PC-9 (cell line): ENCODE measurements at regions not wholly inside any gene's neighbourhood (a gene's known extent, or its start where the extent isn't known, plus 50 kb on each side); places are given as distances from the start of the nearest gene placed in this dataset.
"Not testable (repeated sequence)": the region's sequence is repeated elsewhere in the genome, so short reads cannot be mapped to it uniquely, and the experiment has no call there.

ENCODE experiments used
- BruUV-seq: library from RNA; stranded (reverse); fragments of 400-500 nt; replicated peaks from 2 replicates; lab custom pipeline; 2021; lab: Mats Ljungman, UMichigan
- CTCF ChIA-PET: fragments of 300-600 bp; sonication (Branson Sonifier 250); formaldehyde crosslinking; loops from one replicate; lab custom pipeline; 2022; ENCODE audit warnings: antibody characterized with exemption; lab: Charles Lee
- POLR2A ChIA-PET: fragments of 300-600 bp; sonication (Branson Sonifier 250); formaldehyde crosslinking; loops from one replicate; lab custom pipeline; 2022; ENCODE audit warnings: antibody characterized with exemption; ENCODE audit not compliant: unreplicated experiment; lab: Charles Lee
- DNase-seq, 2 experiments: peaks; one replicate each; pipeline versions ENCODE4 v3.0.0 to v3.0.0-alpha.2; 2015 to 2022; ENCODE audit warnings: mixed read lengths in 1 of 2
- H2AFZ ChIP-seq: fragments of 200-600 bp; sonication (generic); 2 replicates; pipeline ENCODE4 v1.8.1; 2017; ENCODE audit warnings: antibody characterized with exemption
- H3F3A ChIP-seq: fragments of 200-600 bp; sonication (generic); 2 replicates; pipeline ENCODE4 v1.8.1; 2017; ENCODE audit warnings: antibody characterized with exemption, mild to moderate bottlenecking, low read depth; ENCODE audit not compliant: insufficient read depth
- H3K27ac ChIP-seq: fragments of 200-600 bp; sonication (generic); 2 replicates; pipeline ENCODE4 v1.6.1; 2016; ENCODE audit warnings: mixed run types
- H3K27me3 ChIP-seq: fragments of 200-600 bp; sonication (generic); 2 replicates; pipeline ENCODE4 v1.6.1; 2016; ENCODE audit warnings: low read depth, mixed run types; ENCODE audit not compliant: insufficient read depth
- H3K36me3 ChIP-seq: fragments of 200-600 bp; sonication (generic); 2 replicates; pipeline ENCODE4 v1.6.1; 2016; ENCODE audit warnings: low read depth, mixed run types
- H3K4me1 ChIP-seq: fragments of 200-600 bp; sonication (generic); replicated peaks from 2 replicates; pipeline ENCODE4 v1.6.1; 2016; ENCODE audit warnings: mixed run types; ENCODE audit not compliant: insufficient read depth
- H3K4me2 ChIP-seq: fragments of 200-600 bp; sonication (generic); 2 replicates; pipeline ENCODE4 v1.6.1; 2017; ENCODE audit warnings: mixed run types
- H3K4me3 ChIP-seq: fragments of 200-600 bp; sonication (generic); 2 replicates; pipeline ENCODE4 v1.6.1; 2016; ENCODE audit warnings: mixed run types
- H3K79me2 ChIP-seq: fragments of 200-600 bp; sonication (generic); 2 replicates; pipeline ENCODE4 v1.6.1; 2017; ENCODE audit warnings: low read depth, mixed run types
- H3K9me2 ChIP-seq: fragments of 200-600 bp; sonication (generic); 2 replicates; pipeline ENCODE4 v1.8.1; 2017; ENCODE audit warnings: mild to moderate bottlenecking; ENCODE audit not compliant: insufficient read depth
- H3K9me3 ChIP-seq: fragments of 200-600 bp; sonication (generic); 2 replicates; pipeline ENCODE4 v1.8.1; 2016; ENCODE audit warnings: low read depth; ENCODE audit not compliant: insufficient read depth
- H4K20me1 ChIP-seq: fragments of 200-600 bp; sonication (generic); 2 replicates; pipeline ENCODE4 v1.8.1; 2017; ENCODE audit not compliant: insufficient read depth
- CTCF ChIP-seq: fragments of 200-600 bp; sonication (generic); conservative IDR thresholded peaks from 2 replicates; pipeline ENCODE4 v1.6.1; 2017; ENCODE audit warnings: mixed run types, antibody characterized with exemption, mild to moderate bottlenecking, moderate library complexity
- EZH2 ChIP-seq: fragments of 200-600 bp; sonication (generic); IDR thresholded peaks from 2 replicates; pipeline ENCODE4 v1.8.0; 2017; ENCODE audit warnings: antibody characterized with exemption, low read depth
- intact Hi-C: fragments of 100-400 bp; cut with micrococcal nuclease; formaldehyde crosslinking; loops from one replicate; pipeline ENCODE4 v1.10.0; 2022; ENCODE audit not compliant: unreplicated experiment

GRCh38 chr6:137806914-137807682 lies 60.0 kb upstream of the TNFAIP3 start:
- Histone ChIP-seq H3K27ac (peak overlapping the region; percentile 79), H2AFZ (no peak overlapping the region; the same call in 1 of the 2 replicates)

GRCh38 chr6:137808191-137808590 lies 58.9 kb upstream of the TNFAIP3 start:
- no peaks in the 10 kb centered on the region for H3K79me2 ChIP-seq
- peak overlapping the region; percentile 14; the same call in 1 of the 2 replicates for H2AFZ ChIP-seq
- no peaks in the 10 kb centered on the region for H3K9me2 ChIP-seq
- peak in 1 of 2 experiments; percentile 93 for DNase-seq
- BruUV-seq: no TSS peak
- H3K27ac ChIP-seq: peak overlapping the region; percentile 79
- TF ChIP-seq EZH2 (no peak), CTCF (no peak)
- H4K20me1 ChIP-seq: no peaks in the 10 kb centered on the region
- CTCF ChIA-PET: no interaction called here
- POLR2A ChIA-PET: interaction anchor here (0.6 to 0.7 kb wide), 3 partner anchors 22 to 885 kb away, joined by 8 to 12 read pairs (median 8); no protein-coding TSS in a partner anchor
- H3K4me3 ChIP-seq: no peak overlapping the region
- H3K4me2 ChIP-seq: peak overlapping the region; percentile 24
- H3K27me3 ChIP-seq: no peaks in the 10 kb centered on the region
- H3F3A ChIP-seq: peaks cover 18% of the 10 kb centered on the region
- no peaks in the 10 kb centered on the region for H3K9me3 ChIP-seq
- H3K4me1 ChIP-seq: peaks cover 44% of the 10 kb centered on the region
- intact Hi-C loops: loop anchor here (2.0 to 5.0 kb wide), 2 partner anchors 59 to 81 kb away; partner anchors contain the start of gene TNFAIP3
- H3K36me3 ChIP-seq: no peaks in the 10 kb centered on the region

More at GRCh38 chr6:137806914-137807682, 60.0 kb upstream of the TNFAIP3 start:
- BruUV-seq: no TSS peak
- no peaks in the 10 kb centered on the region for H3K27me3 ChIP-seq
- no peak for TF ChIP-seq EZH2
- no peak for TF ChIP-seq CTCF
- intact Hi-C loops: loop anchor here (5.0 kb wide), 1 partner anchor 80 kb away; no protein-coding TSS in a partner anchor
- H3K9me2 ChIP-seq: no peaks in the 10 kb centered on the region
- no peak for DNase-seq
- POLR2A ChIA-PET: interaction anchor here (0.7 kb wide), 1 partner anchor 12 kb away, joined by 3 read pairs; no protein-coding TSS in a partner anchor
- H3K9me3 ChIP-seq: no peaks in the 10 kb centered on the region
- no peak overlapping the region for H3K4me3 ChIP-seq
- no peaks in the 10 kb centered on the region for H4K20me1 ChIP-seq
- H3K4me1 ChIP-seq: peaks cover 43% of the 10 kb centered on the region
- no peak overlapping the region for H3K4me2 ChIP-seq
- H3F3A ChIP-seq: peaks cover 18% of the 10 kb centered on the region
- H3K79me2 ChIP-seq: no peaks in the 10 kb centered on the region
- CTCF ChIA-PET: no interaction called here
- H3K36me3 ChIP-seq: no peaks in the 10 kb centered on the region

GRCh38 chr6:137808836-137809315 lies 58.2 kb upstream of the TNFAIP3 start:
- POLR2A ChIA-PET: interaction anchor here (0.6 kb wide), 1 partner anchor 278 kb away, joined by 4 read pairs; no protein-coding TSS in a partner anchor
- Histone ChIP-seq H3K79me2 (no peaks in the 10 kb centered on the region), H3F3A (peaks cover 18% of the 10 kb centered on the region), H3K27me3 (no peaks in the 10 kb centered on the region), H2AFZ (peak overlapping the region; percentile 46; the same call in 1 of the 2 replicates), H3K4me2 (peak overlapping the region; percentile 24), H3K4me1 (peaks cover 44% of the 10 kb centered on the region), H3K27ac (peak overlapping the region; percentile 79), H4K20me1 (no peaks in the 10 kb centered on the region), H3K4me3 (no peak overlapping the region), H3K9me2 (no peaks in the 10 kb centered on the region), H3K9me3 (no peaks in the 10 kb centered on the region), H3K36me3 (no peaks in the 10 kb centered on the region)
- intact Hi-C loops: loop anchor here (2.0 to 5.0 kb wide), 2 partner anchors 58 to 82 kb away; partner anchors contain the start of gene TNFAIP3
- no TSS peak for BruUV-seq
- CTCF ChIA-PET: no interaction called here
- DNase-seq: no peak
- TF ChIP-seq EZH2: no peak
- no peak for TF ChIP-seq CTCF

GRCh38 chr6:137809895-137810553 lies 57.0 kb upstream of the TNFAIP3 start:
- H3K4me2 ChIP-seq, H3K79me2 ChIP-seq, H3K4me3 ChIP-seq, H3K27me3 ChIP-seq, H3K36me3 ChIP-seq, H3K27ac ChIP-seq, DNase-seq, BruUV-seq, POLR2A ChIA-PET, H4K20me1 ChIP-seq, H3K9me3 ChIP-seq, H2AFZ ChIP-seq, H3K9me2 ChIP-seq, CTCF ChIA-PET: not testable (repeated sequence)
- intact Hi-C loops: loop anchor here (2.0 to 5.0 kb wide), 3 partner anchors 48 to 83 kb away; partner anchors contain the start of gene TNFAIP3
- peaks cover 44% of the 10 kb centered on the region for H3K4me1 ChIP-seq
- H3F3A ChIP-seq: peaks cover 18% of the 10 kb centered on the region; the same call in 1 of the 2 replicates
